ENCODE measurements at regions not wholly inside any gene's neighbourhood (a gene's known extent, or its start where the extent isn't known, plus 50 kb on each side); places are given as distances from the start of the nearest gene placed in this dataset.

GRCh38 chr10:130767116-130767730 is 544.3 kb downstream of the TCERG1L start:
- no peak for TF ChIP-seq CTCF (IDR thresholded peaks at IDR 0.05)
- TF ChIP-seq ESRRA (IDR thresholded peaks at IDR 0.05; ENCODE audit: borderline replicate concordance, low read length) = no peak
- TF ChIP-seq CEBPB (IDR thresholded peaks at IDR 0.05) = no peak
- TF ChIP-seq HOXA7 (CRISPR knock-in tag; IDR thresholded peaks at IDR 0.05) = no peak
- no peak for TF ChIP-seq JUNB (IDR thresholded peaks at IDR 0.05)

Measured in A549 (cell line).